HCT116 (cell line): ENCODE measurements at regions not wholly inside any gene's neighbourhood (a gene's known extent, or its start where the extent isn't known, plus 50 kb on each side); places are given as distances from the start of the nearest gene placed in this dataset.

Experiments
- ELF1 ChIP-seq: IDR thresholded peaks from 2 replicates; pipeline ENCODE4 v1.6.1; 2012; ENCODE audit warnings: low read depth, borderline replicate concordance
- EZH2 ChIP-seq: fragments of 200-600 bp; sonication (generic); IDR thresholded peaks from 2 replicates; pipeline ENCODE4 v1.6.1; 2017; ENCODE audit warnings: antibody characterized with exemption, mixed run types
- POLR2A ChIP-seq: IDR thresholded peaks from 2 replicates; pipeline ENCODE4 v1.7.0; 2011; ENCODE audit warnings: borderline replicate concordance; ENCODE audit not compliant: insufficient read depth, insufficient read length; ENCODE audit errors: extremely low read depth
- RAD21 ChIP-seq: IDR thresholded peaks from 2 replicates; pipeline ENCODE4 v1.6.1; 2012; ENCODE audit warnings: low read depth, mild to moderate bottlenecking
- ZFX ChIP-seq: fragments of 450-650 bp; IDR thresholded peaks from 2 replicates; pipeline ENCODE4 v1.6.1; 2017
- TF ChIP-seq, protein P1 (sequence below): IDR thresholded peaks from 2 replicates; pipeline ENCODE4 v1.6.1; 2011; ENCODE audit warnings: mild to moderate bottlenecking, low read length, moderate library complexity; ENCODE audit not compliant: insufficient replicate concordance; ENCODE audit errors: extremely low read depth
- TF ChIP-seq, protein P2 (sequence below), 3 experiments: fragments of 200-600 bp in 1 of 3; sonication (generic) in 1 of 3; IDR thresholded peaks in 2 of 3; conservative IDR thresholded peaks in 1 of 3; 2 replicates each; pipeline ENCODE4 v1.5.1; 2012 to 2017; ENCODE audit warnings: low read depth in 2 of 3, low read length in 2 of 3, antibody characterized with exemption in 1 of 3, borderline replicate concordance in 1 of 3, control low read depth in 1 of 3, mild to moderate bottlenecking in 1 of 3, mixed read lengths in 1 of 3, mixed run types in 1 of 3, moderate library complexity in 1 of 3; ENCODE audit not compliant: insufficient read depth in 1 of 3
- TF ChIP-seq, protein P3 (sequence below): IDR thresholded peaks from 2 replicates; pipeline ENCODE4 v1.6.1; 2012; ENCODE audit warnings: low read depth

DNA sequence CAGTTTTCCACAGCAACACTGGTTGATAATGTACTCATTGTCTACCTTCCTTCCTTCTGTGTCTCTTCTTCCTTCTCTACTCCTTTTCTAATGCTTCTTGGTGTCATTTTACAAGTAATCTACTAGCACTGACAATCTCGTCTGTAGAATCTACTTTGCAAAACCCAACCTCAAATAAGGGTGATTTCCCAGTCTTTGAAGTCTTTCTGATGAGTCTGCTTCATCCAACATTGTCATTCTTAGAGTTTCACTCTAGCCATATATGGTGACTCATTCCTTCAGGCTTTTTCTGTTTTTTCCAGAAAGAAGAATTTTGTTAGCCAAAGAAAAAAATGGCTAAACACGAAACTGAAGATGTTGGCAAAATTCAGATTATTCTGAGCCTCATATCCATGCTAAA, 288.7 kb downstream of the MBD2 start:
- TF ChIP-seq, protein P1, sequence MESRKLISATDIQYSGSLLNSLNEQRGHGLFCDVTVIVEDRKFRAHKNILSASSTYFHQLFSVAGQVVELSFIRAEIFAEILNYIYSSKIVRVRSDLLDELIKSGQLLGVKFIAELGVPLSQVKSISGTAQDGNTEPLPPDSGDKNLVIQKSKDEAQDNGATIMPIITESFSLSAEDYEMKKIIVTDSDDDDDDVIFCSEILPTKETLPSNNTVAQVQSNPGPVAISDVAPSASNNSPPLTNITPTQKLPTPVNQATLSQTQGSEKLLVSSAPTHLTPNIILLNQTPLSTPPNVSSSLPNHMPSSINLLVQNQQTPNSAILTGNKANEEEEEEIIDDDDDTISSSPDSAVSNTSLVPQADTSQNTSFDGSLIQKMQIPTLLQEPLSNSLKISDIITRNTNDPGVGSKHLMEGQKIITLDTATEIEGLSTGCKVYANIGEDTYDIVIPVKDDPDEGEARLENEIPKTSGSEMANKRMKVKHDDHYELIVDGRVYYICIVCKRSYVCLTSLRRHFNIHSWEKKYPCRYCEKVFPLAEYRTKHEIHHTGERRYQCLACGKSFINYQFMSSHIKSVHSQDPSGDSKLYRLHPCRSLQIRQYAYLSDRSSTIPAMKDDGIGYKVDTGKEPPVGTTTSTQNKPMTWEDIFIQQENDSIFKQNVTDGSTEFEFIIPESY, result no peak
- TF ChIP-seq ZFX, result no peak
- TF ChIP-seq, protein P2, sequence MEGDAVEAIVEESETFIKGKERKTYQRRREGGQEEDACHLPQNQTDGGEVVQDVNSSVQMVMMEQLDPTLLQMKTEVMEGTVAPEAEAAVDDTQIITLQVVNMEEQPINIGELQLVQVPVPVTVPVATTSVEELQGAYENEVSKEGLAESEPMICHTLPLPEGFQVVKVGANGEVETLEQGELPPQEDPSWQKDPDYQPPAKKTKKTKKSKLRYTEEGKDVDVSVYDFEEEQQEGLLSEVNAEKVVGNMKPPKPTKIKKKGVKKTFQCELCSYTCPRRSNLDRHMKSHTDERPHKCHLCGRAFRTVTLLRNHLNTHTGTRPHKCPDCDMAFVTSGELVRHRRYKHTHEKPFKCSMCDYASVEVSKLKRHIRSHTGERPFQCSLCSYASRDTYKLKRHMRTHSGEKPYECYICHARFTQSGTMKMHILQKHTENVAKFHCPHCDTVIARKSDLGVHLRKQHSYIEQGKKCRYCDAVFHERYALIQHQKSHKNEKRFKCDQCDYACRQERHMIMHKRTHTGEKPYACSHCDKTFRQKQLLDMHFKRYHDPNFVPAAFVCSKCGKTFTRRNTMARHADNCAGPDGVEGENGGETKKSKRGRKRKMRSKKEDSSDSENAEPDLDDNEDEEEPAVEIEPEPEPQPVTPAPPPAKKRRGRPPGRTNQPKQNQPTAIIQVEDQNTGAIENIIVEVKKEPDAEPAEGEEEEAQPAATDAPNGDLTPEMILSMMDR (IDR thresholded peaks at IDR 0.05 in 2 of 3, conservative IDR thresholded peaks at IDR 0.05 in 1 of 3; ENCODE audit: borderline replicate concordance in 1 of 3, insufficient read depth in 1 of 3, low read depth in 2 of 3, low read length in 2 of 3), result no peak
- no peak for TF ChIP-seq POLR2A
- no peak for TF ChIP-seq EZH2
- TF ChIP-seq RAD21, result no peak
- TF ChIP-seq, protein P3, sequence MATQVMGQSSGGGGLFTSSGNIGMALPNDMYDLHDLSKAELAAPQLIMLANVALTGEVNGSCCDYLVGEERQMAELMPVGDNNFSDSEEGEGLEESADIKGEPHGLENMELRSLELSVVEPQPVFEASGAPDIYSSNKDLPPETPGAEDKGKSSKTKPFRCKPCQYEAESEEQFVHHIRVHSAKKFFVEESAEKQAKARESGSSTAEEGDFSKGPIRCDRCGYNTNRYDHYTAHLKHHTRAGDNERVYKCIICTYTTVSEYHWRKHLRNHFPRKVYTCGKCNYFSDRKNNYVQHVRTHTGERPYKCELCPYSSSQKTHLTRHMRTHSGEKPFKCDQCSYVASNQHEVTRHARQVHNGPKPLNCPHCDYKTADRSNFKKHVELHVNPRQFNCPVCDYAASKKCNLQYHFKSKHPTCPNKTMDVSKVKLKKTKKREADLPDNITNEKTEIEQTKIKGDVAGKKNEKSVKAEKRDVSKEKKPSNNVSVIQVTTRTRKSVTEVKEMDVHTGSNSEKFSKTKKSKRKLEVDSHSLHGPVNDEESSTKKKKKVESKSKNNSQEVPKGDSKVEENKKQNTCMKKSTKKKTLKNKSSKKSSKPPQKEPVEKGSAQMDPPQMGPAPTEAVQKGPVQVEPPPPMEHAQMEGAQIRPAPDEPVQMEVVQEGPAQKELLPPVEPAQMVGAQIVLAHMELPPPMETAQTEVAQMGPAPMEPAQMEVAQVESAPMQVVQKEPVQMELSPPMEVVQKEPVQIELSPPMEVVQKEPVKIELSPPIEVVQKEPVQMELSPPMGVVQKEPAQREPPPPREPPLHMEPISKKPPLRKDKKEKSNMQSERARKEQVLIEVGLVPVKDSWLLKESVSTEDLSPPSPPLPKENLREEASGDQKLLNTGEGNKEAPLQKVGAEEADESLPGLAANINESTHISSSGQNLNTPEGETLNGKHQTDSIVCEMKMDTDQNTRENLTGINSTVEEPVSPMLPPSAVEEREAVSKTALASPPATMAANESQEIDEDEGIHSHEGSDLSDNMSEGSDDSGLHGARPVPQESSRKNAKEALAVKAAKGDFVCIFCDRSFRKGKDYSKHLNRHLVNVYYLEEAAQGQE, result no peak
- TF ChIP-seq ELF1, result no peak
